Ishikawa (cell line): ENCODE measurements at regions not wholly inside any gene's neighbourhood (a gene's known extent, or its start where the extent isn't known, plus 50 kb on each side); places are given as distances from the start of the nearest gene placed in this dataset.

Experiments
- CEBPB ChIP-seq: IDR thresholded peaks from 2 replicates; pipeline ENCODE4 v1.6.1; 2012
- CREB1 ChIP-seq: IDR thresholded peaks from 2 replicates; pipeline ENCODE4 v1.6.1; 2012; ENCODE audit warnings: low read depth
- EGR1 ChIP-seq: IDR thresholded peaks from 2 replicates; pipeline ENCODE4 v1.6.1; 2012
- EP300 ChIP-seq: IDR thresholded peaks from 2 replicates; pipeline ENCODE4 v1.6.1; 2012; ENCODE audit warnings: borderline replicate concordance
- FOXM1 ChIP-seq: IDR thresholded peaks from 2 replicates; pipeline ENCODE4 v1.6.1; 2012; ENCODE audit warnings: low read depth, borderline replicate concordance
- NFIC ChIP-seq: IDR thresholded peaks from 2 replicates; pipeline ENCODE4 v1.6.1; 2012
- RAD21 ChIP-seq: IDR thresholded peaks from 2 replicates; pipeline ENCODE4 v1.6.1; 2012; ENCODE audit warnings: low read depth
- REST ChIP-seq: IDR thresholded peaks from 2 replicates; pipeline ENCODE4 v1.6.1; 2012; ENCODE audit warnings: low read depth, mild to moderate bottlenecking
- TAF1 ChIP-seq: IDR thresholded peaks from 2 replicates; pipeline ENCODE4 v1.6.1; 2012; ENCODE audit warnings: low read depth, mild to moderate bottlenecking
- TCF12 ChIP-seq: IDR thresholded peaks from 2 replicates; pipeline ENCODE4 v1.6.1; 2012; ENCODE audit warnings: low read depth
- TEAD4 ChIP-seq: IDR thresholded peaks from 2 replicates; pipeline ENCODE4 v1.6.1; 2012
- USF1 ChIP-seq: IDR thresholded peaks from 2 replicates; pipeline ENCODE4 v1.6.1; 2012
- YY1 ChIP-seq: IDR thresholded peaks from 2 replicates; pipeline ENCODE4 v1.6.1; 2012; ENCODE audit warnings: low read depth
- ZBTB7A ChIP-seq: IDR thresholded peaks from 2 replicates; pipeline ENCODE4 v1.6.1; 2012; ENCODE audit warnings: low read depth
- TF ChIP-seq, protein P1 (sequence below): IDR thresholded peaks from 2 replicates; pipeline ENCODE4 v1.6.1; 2012

DNA sequence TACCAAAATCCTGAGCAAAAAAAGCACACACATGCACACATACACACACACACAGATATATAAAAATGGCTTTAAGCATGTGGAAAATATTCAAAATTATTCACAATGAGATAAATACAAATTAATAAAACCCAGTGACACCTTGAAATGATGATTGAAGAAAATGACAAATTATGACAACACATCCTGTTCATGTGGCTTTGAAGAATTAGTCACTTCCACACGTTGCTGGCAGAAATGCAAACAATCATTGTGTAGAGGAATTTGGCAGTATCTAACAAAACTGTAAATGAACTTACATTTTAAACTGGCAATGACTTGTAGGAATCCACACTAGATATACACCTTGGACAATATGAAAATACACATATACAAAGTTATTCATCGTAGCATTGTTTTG lies 95.8 kb upstream of the RGPD4 start:
- TF ChIP-seq TAF1 (no peak), EGR1 (no peak), YY1 (no peak), EP300 (no peak), REST (no peak), FOXM1 (no peak), NFIC (no peak), ZBTB7A (no peak), CREB1 (no peak), TEAD4 (no peak), USF1 (no peak)
- TF ChIP-seq, protein P1, sequence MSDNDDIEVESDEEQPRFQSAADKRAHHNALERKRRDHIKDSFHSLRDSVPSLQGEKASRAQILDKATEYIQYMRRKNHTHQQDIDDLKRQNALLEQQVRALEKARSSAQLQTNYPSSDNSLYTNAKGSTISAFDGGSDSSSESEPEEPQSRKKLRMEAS = no peak

DNA sequence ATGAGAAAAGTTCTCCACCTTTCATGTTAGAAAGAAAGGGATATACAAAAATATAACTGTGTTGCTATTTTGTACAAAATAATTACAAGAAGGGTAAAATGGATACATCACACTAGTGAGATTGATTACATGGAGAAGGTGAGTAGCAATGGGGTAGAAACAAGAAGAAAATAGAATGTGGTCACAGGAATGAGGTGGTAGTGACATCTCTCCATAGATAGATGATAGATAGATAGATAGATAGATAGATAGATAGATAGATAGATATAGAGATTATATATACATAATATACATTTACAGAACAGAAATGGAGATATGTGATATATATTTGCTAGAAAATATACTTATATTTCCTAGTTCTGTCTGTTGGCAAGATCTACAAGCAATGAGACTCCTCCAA lies 95.3 kb upstream of the RGPD4 start:
- no peak for TF ChIP-seq REST
- TF ChIP-seq NFIC = no peak
- no peak for TF ChIP-seq FOXM1
- TF ChIP-seq TCF12 = no peak
- TF ChIP-seq TAF1 = no peak

DNA sequence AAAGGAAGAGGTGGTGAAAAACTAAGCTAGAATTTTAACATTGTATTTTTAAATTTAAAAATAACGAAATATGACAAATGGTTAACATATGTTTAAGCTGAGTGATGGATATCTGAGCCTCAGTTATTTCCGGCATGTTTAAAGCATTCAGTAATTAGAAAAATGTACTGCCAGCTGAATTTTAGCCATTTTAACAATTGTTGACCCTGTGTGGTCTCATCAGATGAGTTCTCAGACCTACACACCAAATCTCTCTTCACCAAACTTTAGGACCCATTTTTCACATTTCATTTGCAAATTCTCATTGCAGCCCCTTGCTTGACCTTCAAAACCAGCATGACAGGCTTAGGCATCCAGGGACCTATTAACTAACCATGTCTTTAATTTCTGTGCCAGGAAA lies 91.5 kb upstream of the RGPD4 start:
- TF ChIP-seq ZBTB7A = no peak
- TF ChIP-seq EP300 = no peak
- no peak for TF ChIP-seq REST
- no peak for TF ChIP-seq TAF1
- no peak for TF ChIP-seq TEAD4
- TF ChIP-seq CREB1 = no peak
- TF ChIP-seq FOXM1 = no peak
- no peak for TF ChIP-seq USF1
- TF ChIP-seq CEBPB = no peak
- TF ChIP-seq RAD21 = no peak
- TF ChIP-seq YY1 = no peak

DNA sequence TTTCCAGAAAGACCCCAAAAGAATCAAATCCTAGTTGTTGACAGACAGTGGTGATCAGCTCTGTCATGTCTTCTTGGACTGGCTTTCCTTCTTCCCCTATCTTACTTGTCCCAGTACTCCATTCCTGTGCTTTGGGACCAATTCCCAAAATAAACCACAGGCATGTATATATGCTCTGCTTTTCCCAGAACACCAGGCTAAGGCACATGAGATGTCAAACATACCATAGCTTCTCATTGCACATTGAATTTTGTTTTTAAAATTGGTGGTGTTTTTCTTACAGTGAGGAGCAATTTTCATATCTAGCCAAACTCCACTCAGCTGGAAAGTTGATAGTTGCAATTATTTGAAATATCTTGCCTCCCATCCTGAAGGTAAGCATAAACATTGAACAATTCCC lies 88.9 kb upstream of the RGPD4 start:
- TF ChIP-seq EP300 (no peak), TAF1 (no peak), CEBPB (no peak), NFIC (no peak), CREB1 (no peak), REST (no peak), RAD21 (no peak), ZBTB7A (no peak), USF1 (no peak), FOXM1 (no peak), YY1 (no peak), TCF12 (no peak), TEAD4 (no peak), EGR1 (no peak)
- TF ChIP-seq, protein P1 = no peak
